ENCODE measurements at regions not wholly inside any gene's neighbourhood (a gene's known extent, or its start where the extent isn't known, plus 50 kb on each side); places are given as distances from the start of the nearest gene placed in this dataset.

DNA sequence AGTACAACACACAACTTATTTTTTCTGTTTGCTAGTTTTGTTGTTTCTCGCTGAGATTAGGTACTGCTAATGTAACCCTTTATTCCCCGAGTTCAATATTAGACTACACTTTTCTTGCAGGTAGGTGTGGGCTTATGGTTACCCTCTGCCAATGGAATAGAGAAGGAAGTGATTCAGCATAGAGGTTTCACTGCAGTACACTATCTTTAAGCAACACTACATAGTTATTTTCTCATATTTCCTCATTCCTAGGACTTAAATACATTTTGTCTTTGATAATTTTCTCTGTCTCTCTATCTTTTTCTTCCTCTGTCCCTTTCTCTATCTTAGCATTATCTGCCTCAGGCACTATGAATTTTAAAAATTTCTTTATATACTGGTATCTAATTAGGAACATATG, 791.0 kb downstream of the FAM181B start:
- TF ChIP-seq, protein P1, sequence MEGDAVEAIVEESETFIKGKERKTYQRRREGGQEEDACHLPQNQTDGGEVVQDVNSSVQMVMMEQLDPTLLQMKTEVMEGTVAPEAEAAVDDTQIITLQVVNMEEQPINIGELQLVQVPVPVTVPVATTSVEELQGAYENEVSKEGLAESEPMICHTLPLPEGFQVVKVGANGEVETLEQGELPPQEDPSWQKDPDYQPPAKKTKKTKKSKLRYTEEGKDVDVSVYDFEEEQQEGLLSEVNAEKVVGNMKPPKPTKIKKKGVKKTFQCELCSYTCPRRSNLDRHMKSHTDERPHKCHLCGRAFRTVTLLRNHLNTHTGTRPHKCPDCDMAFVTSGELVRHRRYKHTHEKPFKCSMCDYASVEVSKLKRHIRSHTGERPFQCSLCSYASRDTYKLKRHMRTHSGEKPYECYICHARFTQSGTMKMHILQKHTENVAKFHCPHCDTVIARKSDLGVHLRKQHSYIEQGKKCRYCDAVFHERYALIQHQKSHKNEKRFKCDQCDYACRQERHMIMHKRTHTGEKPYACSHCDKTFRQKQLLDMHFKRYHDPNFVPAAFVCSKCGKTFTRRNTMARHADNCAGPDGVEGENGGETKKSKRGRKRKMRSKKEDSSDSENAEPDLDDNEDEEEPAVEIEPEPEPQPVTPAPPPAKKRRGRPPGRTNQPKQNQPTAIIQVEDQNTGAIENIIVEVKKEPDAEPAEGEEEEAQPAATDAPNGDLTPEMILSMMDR (IDR thresholded peaks at IDR 0.05; ENCODE audit: insufficient read depth, low read depth, low read length), result no peak
- no peak overlapping the region for H3K4me3 ChIP-seq (ENCODE audit: low read depth, low read length)
- DNase-seq (ENCODE audit: low read depth), result no peak
- CTCF ChIA-PET, result no interaction called here
- no peaks in the 10 kb centered on the region for H3K27me3 ChIP-seq (ENCODE audit: control insufficient read depth, insufficient read depth, low read length)
- H3K36me3 ChIP-seq (ENCODE audit: control insufficient read depth, insufficient read depth, low read length), result no peaks in the 10 kb centered on the region
- POLR2A ChIA-PET, result no interaction called here

DNA sequence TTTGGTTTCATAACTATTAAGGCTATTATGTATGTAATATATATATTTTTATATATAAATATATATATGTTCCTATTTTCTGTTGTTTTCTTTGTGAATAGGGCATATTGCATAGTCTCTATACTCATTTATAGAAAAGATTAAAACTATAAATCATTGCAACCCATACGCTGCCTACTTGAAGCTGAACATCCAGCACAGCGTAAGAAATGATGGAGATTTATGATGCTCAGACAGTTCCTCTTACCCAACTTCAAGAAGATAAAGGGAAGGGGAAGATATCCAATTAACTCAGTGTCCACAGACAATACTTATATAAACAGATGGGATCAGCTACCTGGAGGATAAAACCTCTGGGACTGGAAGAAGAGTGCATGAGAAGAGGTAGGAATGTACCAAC, 791.7 kb downstream of the FAM181B start:
- ChIA-PET CTCF (no interaction called here), POLR2A (no interaction called here)
- DNase-seq (ENCODE audit: low read depth), result no peak
- H3K27me3 ChIP-seq (ENCODE audit: control insufficient read depth, insufficient read depth, low read length), result no peaks in the 10 kb centered on the region
- TF ChIP-seq, protein P1 (IDR thresholded peaks at IDR 0.05; ENCODE audit: insufficient read depth, low read depth, low read length), result no peak
- H3K4me3 ChIP-seq (ENCODE audit: low read depth, low read length), result no peak overlapping the region
- H3K36me3 ChIP-seq (ENCODE audit: control insufficient read depth, insufficient read depth, low read length), result no peaks in the 10 kb centered on the region

- Histone ChIP-seq H3K27me3 (ENCODE audit: control insufficient read depth, insufficient read depth, low read length) (no peaks in the 10 kb centered on the region), H3K4me3 (ENCODE audit: low read depth, low read length) (no peak overlapping the region), H3K36me3 (ENCODE audit: control insufficient read depth, insufficient read depth, low read length) (no peaks in the 10 kb centered on the region)
- ChIA-PET POLR2A (no interaction called here), CTCF (no interaction called here)
- DNase-seq (ENCODE audit: low read depth), result no peak
- TF ChIP-seq, protein P1 (IDR thresholded peaks at IDR 0.05; ENCODE audit: insufficient read depth, low read depth, low read length), result no peak
These were observed 801.4 kb downstream of the FAM181B start for GRCh38 chr11:81932303-81932702.

DNA sequence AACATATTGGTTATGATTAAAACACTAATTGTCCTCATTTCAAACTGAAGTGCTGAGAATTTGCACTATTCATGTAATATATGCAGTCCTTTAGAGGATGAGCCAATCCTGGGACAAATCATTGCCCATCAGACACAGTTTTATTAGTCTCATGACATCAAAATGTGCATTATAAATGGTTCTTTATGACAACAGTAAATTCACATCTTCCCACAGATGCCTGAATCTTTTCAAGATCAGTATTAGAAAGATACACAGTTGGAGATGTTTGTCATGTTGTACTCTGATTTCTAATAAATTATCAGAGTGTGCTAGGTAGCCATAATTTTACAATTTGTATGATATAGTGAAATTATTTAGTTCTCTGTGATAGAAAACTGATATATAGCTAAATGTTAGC, 813.5 kb downstream of the FAM181B start:
- TF ChIP-seq, protein P1 (IDR thresholded peaks at IDR 0.05; ENCODE audit: insufficient read depth, low read depth, low read length), result no peak
- CTCF ChIA-PET, result no interaction called here

DNA sequence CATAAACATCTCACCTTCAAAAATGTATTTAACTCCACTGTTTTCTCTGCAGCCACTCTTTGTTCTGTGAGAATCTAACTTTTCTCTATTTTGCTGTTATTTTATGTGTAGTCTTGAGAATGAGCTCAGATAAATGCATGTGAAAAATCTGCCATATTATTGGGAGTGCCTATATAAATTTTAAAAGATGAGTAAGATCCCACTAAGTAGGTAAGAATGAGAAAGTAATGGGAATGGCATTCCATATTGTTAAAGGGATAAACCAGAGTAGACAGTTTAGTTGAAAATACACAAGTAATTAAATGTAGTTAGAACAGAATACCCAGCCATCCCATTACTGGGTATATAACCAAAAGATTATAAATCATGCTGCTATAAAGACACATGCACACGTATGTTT, 817.2 kb downstream of the FAM181B start:
- no peak for DNase-seq (ENCODE audit: low read depth)
- Histone ChIP-seq H3K4me3 (ENCODE audit: low read depth, low read length) (no peak overlapping the region), H3K27me3 (ENCODE audit: control insufficient read depth, insufficient read depth, low read length) (no peaks in the 10 kb centered on the region), H3K36me3 (ENCODE audit: control insufficient read depth, insufficient read depth, low read length) (no peaks in the 10 kb centered on the region)
- TF ChIP-seq, protein P1 (IDR thresholded peaks at IDR 0.05; ENCODE audit: insufficient read depth, low read depth, low read length), result no peak
- POLR2A ChIA-PET, result no interaction called here
- CTCF ChIA-PET, result no interaction called here

More for the DNA sequence above, 813.5 kb downstream of the FAM181B start:
- POLR2A ChIA-PET, result no interaction called here
- no peak for DNase-seq (ENCODE audit: low read depth)
- no peak overlapping the region for H3K4me3 ChIP-seq (ENCODE audit: low read depth, low read length)
- H3K27me3 ChIP-seq (ENCODE audit: control insufficient read depth, insufficient read depth, low read length), result no peaks in the 10 kb centered on the region
- no peaks in the 10 kb centered on the region for H3K36me3 ChIP-seq (ENCODE audit: control insufficient read depth, insufficient read depth, low read length)
